Epithelial cell of prostate (primary cell): ENCODE measurements at regions not wholly inside any gene's neighbourhood (a gene's known extent, or its start where the extent isn't known, plus 50 kb on each side); places are given as distances from the start of the nearest gene placed in this dataset.

Experiments
- DNase-seq: peaks from one replicate; pipeline ENCODE4 v3.0.0-alpha.2; 2011; ENCODE audit warnings: low read depth, low spot score
- H3K27ac ChIP-seq: fragments of 450-650 bp; 2 replicates; pipeline ENCODE4 v1.5.1; 2017; ENCODE audit warnings: mild to moderate bottlenecking

DNA sequence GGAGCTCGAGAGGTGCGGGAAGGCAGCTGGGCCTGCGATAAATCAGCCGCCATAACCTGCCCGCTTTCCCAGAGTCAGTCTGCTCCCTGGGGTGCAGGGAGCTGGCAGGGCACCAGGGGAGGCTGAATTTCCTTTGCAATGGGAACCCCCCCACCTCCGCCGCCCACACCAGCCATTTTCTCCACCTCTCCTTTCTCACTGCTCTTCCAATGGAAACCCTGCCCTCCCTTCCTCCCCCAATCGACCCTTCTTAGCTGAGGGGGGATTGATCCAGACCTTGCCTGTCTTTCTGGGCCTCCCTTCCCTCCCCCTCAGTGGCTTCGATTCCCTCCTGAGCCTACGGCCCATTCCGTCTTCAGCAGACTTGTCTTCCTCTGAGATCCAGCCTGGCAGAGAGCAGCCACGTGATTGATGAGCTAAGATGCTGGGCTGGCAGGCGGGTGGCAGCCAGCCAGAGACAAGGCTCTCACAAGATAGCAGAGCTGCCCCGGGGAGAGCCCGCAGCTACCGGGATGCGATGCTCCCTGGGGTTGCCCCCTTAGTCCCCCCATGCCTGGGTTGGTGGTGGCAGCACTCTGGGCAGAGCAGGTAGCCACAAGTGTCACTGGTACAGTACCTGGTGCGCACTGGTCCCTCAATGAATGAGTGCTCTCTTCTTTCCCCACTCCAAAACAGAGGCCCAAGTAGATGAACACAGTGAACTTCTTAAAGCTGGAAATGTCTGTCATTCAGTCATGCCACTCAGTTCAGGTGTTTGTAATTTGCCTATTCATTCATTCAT lies 53.7 kb upstream of the FABP6 start:
- no peak overlapping the region for H3K27ac ChIP-seq

DNA sequence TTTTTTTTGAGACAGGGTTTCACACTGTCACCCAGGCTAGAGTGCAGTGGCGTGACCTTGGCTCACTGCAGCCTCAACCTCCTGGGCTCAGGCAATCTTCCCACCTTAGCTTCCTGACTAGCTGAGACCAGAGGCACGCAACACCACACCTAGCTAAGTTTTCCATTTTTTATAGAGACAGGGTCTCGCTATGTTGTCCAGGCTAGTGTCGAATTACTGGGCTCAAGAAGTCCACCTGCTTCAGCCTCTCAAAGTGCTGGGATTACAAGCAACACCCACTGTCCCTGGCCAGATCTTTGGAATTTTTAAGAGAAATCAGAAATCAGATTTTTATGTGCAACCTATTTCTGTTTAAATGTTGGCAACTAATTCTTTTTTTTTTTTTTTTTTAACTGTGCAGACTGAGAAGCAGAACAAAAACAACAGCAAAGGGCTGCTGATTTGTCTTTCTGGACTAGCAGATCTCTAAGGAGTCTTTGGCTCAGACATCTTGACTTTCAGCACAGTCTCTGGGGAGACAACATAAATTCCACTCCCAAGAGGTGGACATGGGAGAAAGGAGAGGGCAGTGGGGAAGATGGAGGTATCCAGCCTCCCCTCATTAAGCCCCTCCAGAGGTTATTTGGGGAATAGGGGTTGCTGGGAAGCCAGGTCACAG lies 54.4 kb upstream of the FABP6 start:
- no peak overlapping the region for H3K27ac ChIP-seq
- DNase-seq, result no peak

More for the DNA sequence above, 53.7 kb upstream of the FABP6 start:
- no peak for DNase-seq

DNA sequence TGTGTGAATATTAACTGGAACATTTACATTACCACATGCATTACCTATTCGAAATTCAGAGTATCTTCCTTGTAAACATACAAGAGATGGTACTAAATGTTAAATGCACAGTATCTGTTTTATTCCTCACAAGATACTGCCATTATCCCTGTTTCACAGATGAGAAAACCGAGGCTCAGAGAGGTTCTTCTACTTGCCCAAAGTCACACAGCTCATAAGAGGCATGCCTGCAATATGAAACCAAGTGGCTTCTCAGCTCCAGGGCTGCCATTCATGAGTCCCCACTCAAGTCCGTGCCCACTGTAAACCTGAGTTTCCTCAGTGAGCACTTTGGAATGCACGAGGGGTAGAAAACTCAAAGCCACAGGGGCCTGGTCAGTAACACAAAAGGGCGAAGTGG lies 55.0 kb upstream of the FABP6 start:
- no peak overlapping the region for H3K27ac ChIP-seq
- DNase-seq, result no peak

DNA sequence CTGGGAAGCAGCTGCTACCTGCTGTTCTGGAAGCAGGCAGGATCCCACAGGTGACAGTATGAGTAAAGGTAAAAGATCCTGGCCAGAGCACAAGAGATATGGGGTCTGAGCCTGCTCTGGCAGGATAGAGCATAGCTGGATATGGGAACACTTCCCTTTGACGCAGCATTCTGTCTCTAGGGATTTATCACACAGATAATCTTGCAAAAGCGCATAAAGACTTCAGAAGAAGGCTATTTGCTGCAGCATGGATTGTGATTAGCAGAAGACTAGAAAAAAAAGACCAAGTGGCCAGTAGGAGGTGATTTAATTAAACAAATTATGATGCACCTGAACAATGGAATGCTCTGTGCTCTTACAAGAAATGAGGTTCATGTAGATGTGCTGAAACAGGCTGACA lies 52.4 kb upstream of the PWWP2A start:
- no peak overlapping the region for H3K27ac ChIP-seq
- no peak for DNase-seq

DNA sequence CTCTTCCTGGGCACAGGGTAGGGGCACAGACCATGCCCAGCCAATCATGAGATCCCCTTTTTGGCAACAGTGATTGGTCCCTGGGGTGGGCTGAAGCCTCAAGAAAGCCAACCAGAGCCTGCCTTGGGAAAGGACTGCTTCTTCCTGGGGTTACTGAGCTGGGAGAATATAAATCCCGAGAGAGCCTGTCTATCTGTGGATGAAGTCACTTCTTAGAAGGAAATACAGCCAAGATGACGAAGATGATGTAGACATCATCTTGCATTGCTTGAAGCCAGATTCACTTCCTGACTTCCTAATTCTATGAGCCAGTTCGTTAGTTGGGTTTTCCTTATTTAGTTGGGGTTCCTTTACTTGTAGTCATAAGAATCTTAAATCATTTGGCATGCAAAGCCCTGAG lies 50.1 kb upstream of the PWWP2A start:
- H3K27ac ChIP-seq, result peak overlapping the region; percentile 47
- no peak for DNase-seq
